ENCODE measurements at regions not wholly inside any gene's neighbourhood (a gene's known extent, or its start where the extent isn't known, plus 50 kb on each side); places are given as distances from the start of the nearest gene placed in this dataset.

GRCh38 chr11:116641561-116642045 lies 131.2 kb downstream of the BUD13 start:
- no peaks in the 10 kb centered on the region for H3K27me3 ChIP-seq
- peak; percentile 73 for ATAC-seq
- peaks cover 0 to 6% (median 0%) of the 10 kb centered on the region in 3 donors for H3K9me3 ChIP-seq
- peak; percentile 58 to 72 (median 62) for DNase-seq
- no peak overlapping the region for H3K4me3 ChIP-seq
- 22 to 37% methylated on average over 7 to 11 of the region's 11 CpGs for WGBS, 2 donors
- TF ChIP-seq POLR2A (IDR thresholded peaks at IDR 0.05) (no peak), CTCF (IDR thresholded peaks at IDR 0.05) (peak; percentile 52 to 75 (median 65))
- H3K4me1 ChIP-seq: no peaks in the 10 kb centered on the region
- intact Hi-C loops (cut with DNase I): no loop called here
- H3K27ac ChIP-seq: no peak overlapping the region
- H3K36me3 ChIP-seq (replicated peaks in 1 of 2; ENCODE audit: insufficient read depth in 1 of 2, low read depth in 2 of 2): no peaks in the 10 kb centered on the region

GRCh38 chr11:116640641-116641402 lies 132.0 kb downstream of the BUD13 start:
- no peak overlapping the region for H3K27ac ChIP-seq
- WGBS, 2 donors: 69 to 78% methylated on average over 7 of the region's 7 CpGs
- DNase-seq (no peak), ATAC-seq (no peak)
- no peak overlapping the region for H3K4me3 ChIP-seq
- H3K27me3 ChIP-seq: no peaks in the 10 kb centered on the region
- TF ChIP-seq POLR2A (IDR thresholded peaks at IDR 0.05): no peak
- no peak for TF ChIP-seq CTCF (IDR thresholded peaks at IDR 0.05)
- H3K9me3 ChIP-seq: peaks cover 0 to 2% (median 0%) of the 10 kb centered on the region in 3 donors
- no peaks in the 10 kb centered on the region for H3K36me3 ChIP-seq (replicated peaks in 1 of 2; ENCODE audit: insufficient read depth in 1 of 2, low read depth in 2 of 2)
- intact Hi-C loops (cut with DNase I): no loop called here
- H3K4me1 ChIP-seq: no peaks in the 10 kb centered on the region

- no peak overlapping the region for H3K4me3 ChIP-seq
- TF ChIP-seq POLR2A (IDR thresholded peaks at IDR 0.05) (no peak), CTCF (IDR thresholded peaks at IDR 0.05) (no peak)
- intact Hi-C loops (cut with DNase I): no loop called here
- no peak overlapping the region for H3K27ac ChIP-seq
- no peaks in the 10 kb centered on the region for H3K27me3 ChIP-seq
- ATAC-seq (no peak), DNase-seq (no peak)
- 67 to 68% methylated on average over 6 of the region's 6 CpGs for WGBS, 2 donors
- H3K36me3 ChIP-seq (replicated peaks in 1 of 2; ENCODE audit: insufficient read depth in 1 of 2, low read depth in 2 of 2): no peaks in the 10 kb centered on the region
- H3K9me3 ChIP-seq: no peaks in the 10 kb centered on the region
- no peaks in the 10 kb centered on the region for H3K4me1 ChIP-seq
Observed at GRCh38 chr11:116638463-116638862, 134.3 kb downstream of the BUD13 start.

GRCh38 chr11:116637766-116638165 lies 135.0 kb downstream of the BUD13 start:
- TF ChIP-seq POLR2A (IDR thresholded peaks at IDR 0.05) (no peak), CTCF (IDR thresholded peaks at IDR 0.05) (no peak)
- Histone ChIP-seq H3K4me1 (no peaks in the 10 kb centered on the region), H3K9me3 (no peaks in the 10 kb centered on the region), H3K27ac (no peak overlapping the region), H3K36me3 (replicated peaks in 1 of 2; ENCODE audit: insufficient read depth in 1 of 2, low read depth in 2 of 2) (no peaks in the 10 kb centered on the region), H3K27me3 (no peaks in the 10 kb centered on the region), H3K4me3 (no peak overlapping the region)
- ATAC-seq (no peak), DNase-seq (no peak)
- 64 to 65% methylated on average over 4 of the region's 4 CpGs for WGBS, 2 donors
- intact Hi-C loops (cut with DNase I): no loop called here
